Natural killer cell treated with Interleukin-12 subunit alpha and Interleukin-12 subunit beta and Interleukin-15 and Interleukin-18, amount 100 ng/mL, for 72 hours (primary cell): ENCODE measurements at regions not wholly inside any gene's neighbourhood (a gene's known extent, or its start where the extent isn't known, plus 50 kb on each side); places are given as distances from the start of the nearest gene placed in this dataset.

ENCODE experiments used
- ATAC-seq, 2 donors: fragments of 150-1000 bp; cut with Tn5 transposase in 1 of 2; sonication (Bioruptor Pico), chemical (Tn5 transposase) in 1 of 2; 2 replicates each; pipeline ENCODE4 v1.10.0; 2021
- DNase-seq: peaks from one replicate; pipeline ENCODE4 v3.0.0; 2022; ENCODE audit warnings: low spot score
- H3K27ac Mint-ChIP-seq, 2 donors: 1 replicate in 1 of 2; 2 replicates in 1 of 2; pipeline ENCODE4 v1.8.0; 2022; ENCODE audit warnings: mixed read lengths in 2 of 2, mild to moderate bottlenecking in 1 of 2, moderate library complexity in 1 of 2
- H3K27me3 Mint-ChIP-seq, 2 donors: 1 replicate in 1 of 2; 2 replicates in 1 of 2; pipeline ENCODE4 v1.8.0; 2022; ENCODE audit warnings: mixed read lengths in 2 of 2
- H3K36me3 Mint-ChIP-seq: one replicate; pipeline ENCODE4 v1.8.0; 2022; ENCODE audit warnings: mixed read lengths
- H3K4me1 Mint-ChIP-seq, 2 donors: 1 replicate in 1 of 2; 2 replicates in 1 of 2; pipeline ENCODE4 v1.8.0; 2022; ENCODE audit warnings: low read depth in 2 of 2, mixed read lengths in 2 of 2, mild to moderate bottlenecking in 1 of 2
- H3K4me3 Mint-ChIP-seq: one replicate; pipeline ENCODE4 v1.8.0; 2022; ENCODE audit warnings: mixed read lengths
- H3K9me3 Mint-ChIP-seq: 2 replicates; pipeline ENCODE4 v1.8.0; 2022; ENCODE audit warnings: mixed read lengths

DNA sequence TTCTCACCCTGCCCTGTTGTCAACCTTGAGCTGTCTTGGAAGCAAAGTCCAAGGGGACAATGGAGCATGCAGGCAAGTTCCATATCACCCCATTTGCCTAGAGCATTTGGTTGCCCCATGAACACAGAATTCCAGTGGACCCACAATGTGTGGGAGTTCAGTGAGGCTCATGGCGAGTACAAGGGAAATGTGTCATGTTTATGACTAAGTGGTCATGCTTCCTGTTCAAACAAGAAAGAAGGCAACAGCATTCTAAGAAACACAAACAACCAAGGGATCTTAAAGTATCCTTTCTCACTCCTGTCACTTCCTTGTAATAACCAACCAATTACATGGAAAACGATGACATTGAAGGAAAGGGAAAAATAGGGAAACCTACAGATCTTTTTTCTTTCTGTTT is 513.0 kb downstream of the INHBA start:
- no peaks in the 10 kb centered on the region for H3K4me1 Mint-ChIP-seq
- H3K4me3 Mint-ChIP-seq = no peak overlapping the region
- peaks cover 9% of the 10 kb centered on the region for H3K9me3 Mint-ChIP-seq
- no peaks in the 10 kb centered on the region for H3K36me3 Mint-ChIP-seq
- no peaks in the 10 kb centered on the region for H3K27me3 Mint-ChIP-seq
- DNase-seq (no peak), ATAC-seq (no peak)
- no peak overlapping the region for H3K27ac Mint-ChIP-seq

DNA sequence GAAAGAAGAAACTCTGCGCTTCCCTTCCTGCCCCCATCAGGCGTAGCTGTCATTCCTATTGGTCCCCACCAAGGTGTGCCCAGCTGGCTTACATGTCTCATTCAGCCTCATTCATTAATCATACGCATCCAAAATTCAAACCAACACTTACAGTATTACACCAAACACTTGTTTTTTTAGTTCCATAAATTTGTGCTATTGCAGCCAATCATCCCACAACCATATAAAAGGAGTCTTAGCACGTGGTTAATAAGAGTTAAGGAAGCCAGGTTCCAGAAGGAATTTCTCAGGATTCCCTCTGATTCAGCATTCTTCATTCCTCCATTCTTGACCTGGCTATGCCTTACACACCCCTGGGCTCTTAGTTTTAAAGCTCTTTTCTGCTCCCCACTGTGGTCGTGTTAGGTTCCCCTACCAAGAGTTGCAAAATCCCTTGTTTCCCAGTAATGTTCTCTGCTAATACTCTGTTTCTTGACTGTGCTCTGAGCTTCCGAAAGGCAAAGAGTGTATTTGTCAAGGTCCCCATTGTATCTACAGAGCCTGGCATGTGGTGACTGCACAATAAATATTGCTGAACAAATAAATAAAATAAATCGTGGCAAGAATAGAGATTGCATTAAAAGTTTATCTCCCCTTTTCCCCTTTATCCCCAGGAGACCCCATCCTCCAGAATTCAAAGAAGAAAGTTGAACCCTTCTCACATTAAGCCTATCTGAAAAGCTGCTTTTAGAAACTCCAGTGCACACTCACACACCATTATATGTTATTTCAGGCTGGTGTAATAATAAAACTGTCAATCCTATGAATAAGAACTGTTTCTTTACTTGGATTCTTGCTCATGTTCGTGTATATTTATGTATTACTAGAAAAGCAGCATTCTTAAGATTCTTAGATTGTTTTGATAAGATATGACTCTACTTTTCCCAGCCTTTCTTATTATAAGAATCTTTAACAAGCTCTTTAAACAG is 514.4 kb downstream of the INHBA start:
- Mint-ChIP-seq H3K4me1 (no peaks in the 10 kb centered on the region), H3K9me3 (peaks cover 8% of the 10 kb centered on the region), H3K4me3 (no peak overlapping the region), H3K27ac (no peak overlapping the region), H3K27me3 (no peaks in the 10 kb centered on the region), H3K36me3 (no peaks in the 10 kb centered on the region)
- ATAC-seq (no peak), DNase-seq (no peak)

DNA sequence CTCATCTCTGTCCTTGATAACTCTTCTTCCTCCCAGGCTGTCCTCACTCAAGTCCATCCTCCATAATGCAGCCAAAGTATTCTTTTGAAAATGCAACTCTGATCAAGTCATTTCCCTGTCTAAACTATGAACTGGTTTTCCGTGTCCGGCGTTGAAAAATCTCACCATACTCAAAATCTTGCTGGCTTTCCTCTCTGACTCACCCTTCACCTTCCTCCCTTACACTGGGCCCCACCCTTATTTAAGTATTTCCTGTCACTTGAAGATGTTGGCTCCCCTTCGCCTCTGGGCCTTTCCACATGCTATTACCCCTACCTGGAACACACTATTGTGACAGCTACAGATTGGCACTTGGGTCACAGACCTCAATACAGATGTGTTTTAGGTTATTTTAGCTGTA is 515.6 kb downstream of the INHBA start:
- Mint-ChIP-seq H3K9me3 (peaks cover 10% of the 10 kb centered on the region), H3K4me1 (no peaks in the 10 kb centered on the region), H3K27me3 (no peaks in the 10 kb centered on the region), H3K4me3 (no peak overlapping the region), H3K36me3 (no peaks in the 10 kb centered on the region), H3K27ac (no peak overlapping the region)
- no peak for ATAC-seq
- DNase-seq = no peak

DNA sequence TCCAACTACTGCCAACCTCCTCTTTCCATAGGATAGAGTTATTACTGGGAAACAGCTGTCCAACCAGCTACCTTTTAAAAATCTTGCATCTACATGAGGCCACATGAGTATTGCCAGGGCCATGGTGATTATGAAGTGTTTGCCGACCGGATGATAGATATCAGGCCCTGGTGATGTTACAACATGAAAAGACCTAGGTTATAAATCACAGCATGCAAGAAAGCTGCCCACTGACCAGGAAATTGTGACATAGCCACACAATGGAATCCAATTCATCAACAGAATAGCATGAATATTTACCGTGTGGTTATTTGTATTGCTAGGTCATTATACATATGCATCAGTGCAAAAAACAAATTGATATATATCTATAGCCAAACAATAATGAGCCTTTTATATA is 517.0 kb downstream of the INHBA start:
- H3K36me3 Mint-ChIP-seq = no peaks in the 10 kb centered on the region
- H3K27ac Mint-ChIP-seq = no peak overlapping the region
- no peaks in the 10 kb centered on the region for H3K4me1 Mint-ChIP-seq
- DNase-seq = no peak
- no peak for ATAC-seq
- no peak overlapping the region for H3K4me3 Mint-ChIP-seq
- H3K9me3 Mint-ChIP-seq = peaks cover 10% of the 10 kb centered on the region
- H3K27me3 Mint-ChIP-seq = no peaks in the 10 kb centered on the region

DNA sequence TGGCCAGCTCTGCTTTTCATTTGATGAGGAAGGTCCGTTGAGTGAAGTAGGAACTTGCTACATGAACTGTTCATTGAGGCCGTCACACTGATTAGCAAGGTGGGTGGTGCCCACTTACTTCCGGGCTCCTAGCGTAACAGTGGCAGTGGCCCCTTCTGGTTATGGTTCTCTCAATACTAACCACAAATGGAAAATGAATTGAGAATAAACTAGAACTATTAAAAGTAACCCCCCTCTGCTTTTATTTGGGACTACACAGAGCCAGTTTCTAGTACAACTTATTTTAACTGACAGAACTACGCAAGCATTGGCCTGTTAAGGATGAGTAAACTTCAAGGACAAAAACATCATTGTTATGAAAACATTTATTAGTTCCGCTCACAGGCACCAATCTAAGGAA is 519.1 kb downstream of the INHBA start:
- no peak overlapping the region for H3K27ac Mint-ChIP-seq
- H3K4me1 Mint-ChIP-seq = no peaks in the 10 kb centered on the region
- DNase-seq = no peak
- no peaks in the 10 kb centered on the region for H3K27me3 Mint-ChIP-seq
- H3K4me3 Mint-ChIP-seq = no peak overlapping the region
- H3K9me3 Mint-ChIP-seq = peaks cover 10% of the 10 kb centered on the region
- no peak for ATAC-seq
- H3K36me3 Mint-ChIP-seq = no peaks in the 10 kb centered on the region

DNA sequence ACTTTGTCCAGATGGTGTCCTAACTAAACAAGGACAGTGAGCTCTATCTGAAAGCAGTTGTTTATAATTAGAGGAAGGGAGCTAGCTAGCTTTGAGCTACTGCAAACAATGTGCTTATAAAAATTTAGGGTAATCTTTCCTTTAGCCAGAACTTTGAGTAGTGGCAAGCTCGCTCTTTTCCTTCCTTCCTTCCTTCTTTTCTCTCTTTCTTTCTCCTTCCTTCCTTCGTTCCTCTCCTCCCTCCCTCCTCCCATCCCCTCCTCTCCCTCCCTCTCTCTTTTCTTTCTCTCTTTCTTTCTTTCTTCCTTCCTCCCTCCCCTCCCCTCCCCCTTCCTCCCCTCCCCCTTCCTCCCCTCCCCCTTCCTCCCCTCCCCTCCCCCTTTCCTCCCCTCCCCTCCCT is 520.1 kb downstream of the INHBA start:
- Mint-ChIP-seq H3K36me3 (no peaks in the 10 kb centered on the region), H3K9me3 (peaks cover 10% of the 10 kb centered on the region), H3K27me3 (no peaks in the 10 kb centered on the region), H3K4me1 (no peaks in the 10 kb centered on the region), H3K27ac (no peak overlapping the region), H3K4me3 (no peak overlapping the region)
- DNase-seq (no peak), ATAC-seq (no peak)

DNA sequence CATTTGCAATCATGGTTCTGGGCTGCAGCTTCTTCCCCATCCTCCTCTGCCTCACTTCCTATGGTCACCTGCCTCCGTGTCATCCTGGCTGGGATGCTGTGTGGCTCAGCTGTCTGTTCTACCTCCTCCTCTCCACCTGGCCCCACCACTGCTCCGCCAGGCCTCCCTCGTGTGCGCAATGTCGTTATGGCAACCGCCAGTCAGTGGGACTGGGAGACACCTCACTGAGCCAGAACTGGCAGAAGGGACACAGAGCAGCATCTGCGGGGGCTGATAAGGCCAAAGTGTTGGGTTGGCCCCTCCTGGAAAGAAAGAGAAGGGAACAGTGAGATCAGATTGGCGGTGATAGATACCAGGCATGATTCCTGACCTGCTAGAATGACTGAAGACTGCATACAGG is 527.5 kb downstream of the INHBA start:
- DNase-seq (no peak), ATAC-seq (no peak)
- Mint-ChIP-seq H3K4me1 (no peaks in the 10 kb centered on the region), H3K9me3 (peaks cover 9% of the 10 kb centered on the region), H3K27ac (no peak overlapping the region), H3K4me3 (no peak overlapping the region), H3K27me3 (no peaks in the 10 kb centered on the region), H3K36me3 (no peaks in the 10 kb centered on the region)

DNA sequence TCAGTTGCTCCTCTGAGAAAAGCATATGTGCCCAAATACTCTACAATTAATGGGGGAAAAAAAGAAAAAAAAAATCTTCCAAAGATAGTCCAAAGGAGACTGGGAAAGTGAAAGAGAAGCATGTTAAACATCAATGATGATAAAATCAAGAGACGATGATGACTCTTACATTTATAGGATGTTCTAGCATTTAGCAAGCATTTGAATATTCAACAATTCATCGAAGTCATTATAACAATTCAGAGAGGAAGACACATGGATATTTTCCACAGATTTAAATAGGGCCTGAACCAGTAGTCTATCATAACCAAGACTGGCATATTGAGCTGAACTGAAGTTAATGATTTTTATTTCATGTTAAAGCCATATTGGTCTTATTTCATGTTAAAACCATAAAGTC is 528.4 kb downstream of the INHBA start:
- peaks cover 7% of the 10 kb centered on the region for H3K36me3 Mint-ChIP-seq

DNA sequence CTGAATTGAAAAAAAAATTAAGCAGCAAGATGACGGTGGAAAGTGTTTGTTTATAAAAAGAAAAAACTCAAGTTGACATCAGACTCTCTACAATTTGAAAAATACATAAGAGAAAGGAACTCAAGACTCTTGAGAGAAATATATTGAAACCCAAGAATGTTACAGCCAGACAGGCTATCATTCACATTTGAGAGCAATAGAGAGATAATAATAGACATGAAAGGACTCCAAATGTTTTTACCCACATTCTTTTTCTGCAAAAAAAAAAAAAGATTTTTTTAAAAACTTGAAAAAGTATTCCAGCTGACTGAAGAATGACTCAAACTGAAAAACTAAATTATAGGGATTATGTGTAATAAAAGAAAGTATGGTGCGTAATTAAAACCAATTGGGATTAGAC is 532.4 kb downstream of the INHBA start:
- no peaks in the 10 kb centered on the region for H3K4me1 Mint-ChIP-seq
- ATAC-seq (no peak), DNase-seq (no peak)
- no peaks in the 10 kb centered on the region for H3K27me3 Mint-ChIP-seq
- peaks cover 7% of the 10 kb centered on the region for H3K36me3 Mint-ChIP-seq
- no peak overlapping the region for H3K4me3 Mint-ChIP-seq
- no peak overlapping the region for H3K27ac Mint-ChIP-seq
- peaks cover 11% of the 10 kb centered on the region for H3K9me3 Mint-ChIP-seq

More for the DNA sequence above, 528.4 kb downstream of the INHBA start:
- no peaks in the 10 kb centered on the region for H3K4me1 Mint-ChIP-seq
- no peak overlapping the region for H3K4me3 Mint-ChIP-seq
- no peaks in the 10 kb centered on the region for H3K27me3 Mint-ChIP-seq
- ATAC-seq (no peak), DNase-seq (no peak)
- H3K27ac Mint-ChIP-seq = no peak overlapping the region
- H3K9me3 Mint-ChIP-seq = peaks cover 9% of the 10 kb centered on the region

DNA sequence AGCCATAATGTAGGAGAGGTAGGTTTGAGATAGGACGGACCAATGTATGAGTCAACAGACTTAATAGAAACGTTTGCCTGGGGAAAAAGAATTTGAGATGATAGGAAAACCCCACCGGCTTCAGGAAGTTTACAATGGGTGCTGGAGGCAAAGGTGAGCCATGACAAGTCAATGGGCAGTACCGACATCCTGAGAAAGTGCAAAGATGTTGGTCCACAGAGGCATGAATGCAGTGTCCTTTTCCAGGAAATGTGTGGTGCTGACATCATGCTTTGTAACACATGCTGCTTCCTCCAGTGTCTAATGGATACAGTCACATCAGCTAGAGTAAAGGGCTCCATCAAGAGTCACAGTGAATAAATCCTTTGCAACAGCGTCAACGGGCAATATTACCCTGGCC is 533.6 kb downstream of the INHBA start:
- H3K36me3 Mint-ChIP-seq = peaks cover 7% of the 10 kb centered on the region
- H3K4me3 Mint-ChIP-seq = no peak overlapping the region
- no peaks in the 10 kb centered on the region for H3K4me1 Mint-ChIP-seq
- DNase-seq = no peak
- ATAC-seq = no peak
- H3K27me3 Mint-ChIP-seq = no peaks in the 10 kb centered on the region
- H3K27ac Mint-ChIP-seq = no peak overlapping the region
- H3K9me3 Mint-ChIP-seq = peaks cover 11% of the 10 kb centered on the region

DNA sequence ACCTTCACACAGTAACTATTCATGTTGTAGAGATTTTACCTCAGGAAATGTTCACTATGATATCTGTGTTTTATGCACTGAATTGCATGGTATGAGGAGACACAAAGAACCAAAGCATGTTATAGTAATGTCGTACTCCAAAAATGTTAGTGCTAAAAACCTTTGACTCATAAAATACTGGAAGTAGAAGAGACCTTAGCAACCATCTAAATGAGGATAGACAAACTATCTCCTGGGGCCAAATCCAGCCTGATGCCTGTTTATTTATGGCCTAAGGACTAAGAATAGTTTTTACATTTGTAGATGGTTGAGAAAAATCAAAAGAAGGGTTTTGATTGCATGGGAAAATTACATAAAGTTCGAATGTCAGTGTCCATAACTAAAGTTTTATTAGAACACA is 535.1 kb downstream of the INHBA start:
- no peak for DNase-seq
- Mint-ChIP-seq H3K4me3 (no peak overlapping the region), H3K27ac (no peak overlapping the region), H3K36me3 (peaks cover 7% of the 10 kb centered on the region), H3K4me1 (no peaks in the 10 kb centered on the region), H3K27me3 (no peaks in the 10 kb centered on the region), H3K9me3 (peaks cover 7% of the 10 kb centered on the region)
- no peak for ATAC-seq

DNA sequence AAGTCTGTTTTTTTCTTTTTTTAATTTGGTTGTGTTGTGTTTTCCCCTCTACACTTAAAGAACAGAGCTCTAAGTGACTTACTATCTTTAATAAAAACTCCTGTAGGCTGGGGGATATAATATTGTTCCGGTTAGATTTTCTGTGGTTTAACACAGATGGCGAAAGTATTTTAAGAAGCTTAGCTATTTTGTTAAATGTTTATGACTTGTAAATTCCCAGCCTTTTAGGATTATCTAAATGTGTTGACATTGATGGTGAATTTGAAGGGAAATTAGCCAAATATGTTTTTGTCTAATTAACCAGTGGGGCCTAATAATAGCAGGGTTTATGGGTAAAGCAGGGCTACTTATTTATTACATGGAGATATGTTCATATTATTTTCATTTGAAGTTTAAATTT is 538.5 kb downstream of the INHBA start:
- H3K4me3 Mint-ChIP-seq = no peak overlapping the region
- no peak for ATAC-seq

DNA sequence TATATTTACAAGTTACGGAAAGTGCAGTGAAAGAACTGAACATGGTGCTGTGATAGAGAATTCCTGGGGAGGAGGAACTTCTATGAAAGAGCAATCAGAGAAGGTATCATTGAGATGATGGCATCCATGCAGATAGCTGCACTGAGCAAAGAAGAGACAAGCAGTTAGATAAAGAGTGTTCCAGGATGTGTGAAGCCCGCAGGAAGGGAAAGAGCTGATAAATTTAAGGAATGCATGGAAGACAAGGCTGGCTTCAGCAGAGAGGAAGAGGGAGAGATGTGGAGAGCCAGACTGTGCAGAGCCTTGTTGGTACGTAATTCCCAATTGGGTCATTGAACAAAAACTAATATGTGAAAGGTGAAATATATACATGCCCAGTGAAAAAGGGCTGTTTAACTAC is 538.9 kb downstream of the INHBA start:
- ATAC-seq (no peak), DNase-seq (no peak)
- no peaks in the 10 kb centered on the region for H3K4me1 Mint-ChIP-seq
- H3K9me3 Mint-ChIP-seq = peaks cover 11% of the 10 kb centered on the region
- no peak overlapping the region for H3K4me3 Mint-ChIP-seq
- H3K27me3 Mint-ChIP-seq = no peaks in the 10 kb centered on the region
- H3K27ac Mint-ChIP-seq = no peak overlapping the region
- H3K36me3 Mint-ChIP-seq = no peaks in the 10 kb centered on the region

More for the DNA sequence above, 538.5 kb downstream of the INHBA start:
- Mint-ChIP-seq H3K27me3 (no peaks in the 10 kb centered on the region), H3K9me3 (peaks cover 11% of the 10 kb centered on the region), H3K4me1 (no peaks in the 10 kb centered on the region), H3K36me3 (no peaks in the 10 kb centered on the region), H3K27ac (no peak overlapping the region)
- DNase-seq = no peak

DNA sequence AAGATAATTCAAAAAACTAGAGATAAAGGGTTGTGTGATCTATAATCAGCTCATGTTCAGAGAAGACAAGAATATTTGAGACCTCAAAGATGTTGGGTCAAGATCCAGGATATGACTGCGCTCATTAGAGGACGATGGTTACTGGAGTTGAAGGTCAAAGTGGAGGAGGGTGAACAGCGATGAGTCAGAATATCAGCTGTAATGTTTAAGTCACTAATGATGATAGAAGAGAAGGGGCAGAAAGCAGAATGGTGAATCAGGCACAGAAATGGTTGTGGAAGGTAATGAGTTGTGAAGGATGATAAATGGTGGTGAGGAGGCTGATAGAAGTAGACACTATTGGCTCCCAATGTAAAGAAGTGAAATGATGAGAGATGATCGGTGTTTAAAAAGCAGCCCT is 540.3 kb downstream of the INHBA start:
- H3K9me3 Mint-ChIP-seq = peaks cover 13% of the 10 kb centered on the region
- ATAC-seq (no peak), DNase-seq (no peak)
- no peak overlapping the region for H3K27ac Mint-ChIP-seq
- H3K27me3 Mint-ChIP-seq = no peaks in the 10 kb centered on the region
- no peak overlapping the region for H3K4me3 Mint-ChIP-seq
- H3K36me3 Mint-ChIP-seq = no peaks in the 10 kb centered on the region
- no peaks in the 10 kb centered on the region for H3K4me1 Mint-ChIP-seq
